ENCODE measurements at regions not wholly inside any gene's neighbourhood (a gene's known extent, or its start where the extent isn't known, plus 50 kb on each side); places are given as distances from the start of the nearest gene placed in this dataset.
A peak's percentile ranks its signal among the peaks of the same experiment; 100 is the strongest.

- Histone ChIP-seq H3K23me2 (ENCODE audit: low read depth, low read length) (no peaks in the 10 kb centered on the region), H4K8ac (ENCODE audit: extremely low read depth, insufficient read depth, low read length) (no peak overlapping the region; the same call in 1 of the 2 replicates), H3K9me3 (ENCODE audit: insufficient read depth in 2 of 2, low read depth in 1 of 2, low read length in 1 of 2) (peaks cover 4 to 5% of the 10 kb centered on the region in 2 experiments; a peak in 1 of 4 replicates), H3K9ac (replicated peaks in 1 of 4; ENCODE audit: extremely low read depth in 1 of 4, low read depth in 3 of 4, low read length in 3 of 4) (no peak overlapping the region), H2BK5ac (ENCODE audit: low read depth, low read length) (0 out of 2 replicates have a peak overlapping the region, but pooled peaks have one; percentile 9), H2AFZ (ENCODE audit: low read length) (peak overlapping the region; percentile 22; the same call in 1 of the 2 replicates), H2BK15ac (ENCODE audit: low read length) (no peak overlapping the region), H4K91ac (replicated peaks; ENCODE audit: insufficient read length, low read length) (no peak overlapping the region), H2BK20ac (ENCODE audit: low read length) (no peak overlapping the region), H3K23ac (ENCODE audit: insufficient read length) (no peak overlapping the region), H4K20me1 (replicated peaks in 1 of 2; ENCODE audit: control insufficient read depth in 1 of 2, insufficient read depth in 2 of 2, low read length in 2 of 2) (no peaks in the 10 kb centered on the region), H2BK12ac (ENCODE audit: low read depth, low read length) (no peak overlapping the region), H3K4ac (replicated peaks; ENCODE audit: insufficient read length, low read depth, low read length) (no peak overlapping the region), H3K4me1 (replicated peaks in 1 of 4; ENCODE audit: control insufficient read depth in 3 of 4, insufficient read depth in 4 of 4, low read length in 3 of 4) (peaks cover 0 to 8% (median 3%) of the 10 kb centered on the region in 4 experiments; a peak in 3 of 7 replicates), H3K18ac (ENCODE audit: extremely low read depth, low read length) (no peak overlapping the region), H3K27me3 (replicated peaks in 1 of 4; ENCODE audit: control insufficient read depth in 3 of 4, extremely low read depth in 1 of 4, insufficient read depth in 3 of 4, low read length in 3 of 4) (no peaks in the 10 kb centered on the region), H3K79me2 (ENCODE audit: control insufficient read depth in 1 of 2, insufficient read depth in 2 of 2, low read length in 2 of 2) (no peaks in the 10 kb centered on the region), H3K27ac (ENCODE audit: low read depth, low read length) (no peak overlapping the region), H3K4me2 (ENCODE audit: insufficient read depth in 1 of 2, low read depth in 2 of 2, low read length in 2 of 2) (no peak overlapping the region; a peak in 1 of 4 replicates), H2AK5ac (ENCODE audit: low read depth, low read length) (no peak overlapping the region), H3K4me3 (ENCODE audit: extremely low read depth in 1 of 4, insufficient read depth in 2 of 4, low read depth in 3 of 4, low read length in 4 of 4) (no peak overlapping the region), H4K5ac (ENCODE audit: insufficient read length, low read depth, low read length) (no peak overlapping the region), H3K36me3 (ENCODE audit: control insufficient read depth in 2 of 4, insufficient read depth in 4 of 4, low read length in 3 of 4) (no peaks in the 10 kb centered on the region), H3K56ac (replicated peaks; ENCODE audit: insufficient read length, low read depth, low read length) (no peak overlapping the region), H3K14ac (ENCODE audit: insufficient read length) (no peak overlapping the region), H3K79me1 (ENCODE audit: low read depth, low read length) (no peaks in the 10 kb centered on the region), H2BK120ac (replicated peaks; ENCODE audit: low read depth, low read length) (no peak overlapping the region)
- ChIA-PET POLR2A (ENCODE audit: partially characterized antibody) (no interaction called here), CTCF (ENCODE audit: partially characterized antibody) (interaction anchor here (1.0 to 2.9 kb wide), 5 partner anchors 14 to 140 kb away, joined by 3 to 11 read pairs (median 3); no protein-coding TSS in a partner anchor)
- WGBS, 2 experiments (ENCODE audit: extremely low coverage in 1 of 2, insufficient coverage in 1 of 2, insufficient read length in 1 of 2, insufficient replicate concordance in 2 of 2, low coverage in 1 of 2, low lambda C conversion rate in 2 of 2, missing lambda C conversion rate in 1 of 2) = 93% methylated on average over 10 of the region's 10 CpGs; no CpG with 5 or more reads in 1 of the 2 experiments
- TF ChIP-seq NRF1 (IDR thresholded peaks at IDR 0.05; ENCODE audit: low read depth, low read length) (no peak), USF2 (IDR thresholded peaks at IDR 0.05; ENCODE audit: low read length) (0 out of 2 replicates have a peak, but pooled peaks have one; percentile 10)
- DNase-seq (ENCODE audit: low read depth in 1 of 2, low spot score in 2 of 2) (no peak), FAIRE-seq (no peak)
Measured at GRCh38 chr1:21385022-21385421, 54.9 kb upstream of the NBPF3 start.

Data from H1 (cell line).